Choroid plexus epithelial cell (primary cell): ENCODE measurements at regions not wholly inside any gene's neighbourhood (a gene's known extent, or its start where the extent isn't known, plus 50 kb on each side); places are given as distances from the start of the nearest gene placed in this dataset.

ENCODE experiments used
- DNase-seq: peaks from one replicate; pipeline ENCODE4 v3.0.0-alpha.2; 2010; ENCODE audit warnings: low read depth
- H3K4me3 ChIP-seq: 2 replicates; pipeline ENCODE4 v1.5.1; 2011; ENCODE audit warnings: low read depth, mild to moderate bottlenecking, control low read depth, low read length, moderate library complexity
- TF ChIP-seq, protein P1 (sequence below): conservative IDR thresholded peaks from 2 replicates; pipeline ENCODE4 v1.5.1; 2011; ENCODE audit warnings: low read depth, mild to moderate bottlenecking, control low read depth, inconsistent platforms, low read length, moderate library complexity

DNA sequence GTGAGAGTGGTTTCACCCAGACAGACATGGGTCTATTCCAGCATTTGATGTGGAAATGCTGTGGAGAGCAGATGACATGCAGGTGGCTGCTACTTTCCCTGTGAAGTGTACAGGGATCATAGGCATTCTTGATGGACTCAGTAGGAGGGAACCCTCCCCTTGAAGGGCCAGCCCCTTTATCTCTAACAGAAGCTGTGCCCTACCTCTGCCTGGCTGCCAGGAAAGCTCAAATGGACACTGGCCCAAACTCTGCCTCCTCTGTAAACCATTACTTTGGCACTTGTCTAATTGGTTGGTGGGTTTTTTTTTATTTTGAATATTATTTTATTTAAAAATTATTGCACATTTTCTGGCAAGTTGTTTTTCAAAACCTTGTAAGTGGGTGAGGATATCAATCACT lies 106.7 kb upstream of the GGTLC1 start:
- no peak overlapping the region for H3K4me3 ChIP-seq
- DNase-seq, result no peak
- TF ChIP-seq, protein P1, sequence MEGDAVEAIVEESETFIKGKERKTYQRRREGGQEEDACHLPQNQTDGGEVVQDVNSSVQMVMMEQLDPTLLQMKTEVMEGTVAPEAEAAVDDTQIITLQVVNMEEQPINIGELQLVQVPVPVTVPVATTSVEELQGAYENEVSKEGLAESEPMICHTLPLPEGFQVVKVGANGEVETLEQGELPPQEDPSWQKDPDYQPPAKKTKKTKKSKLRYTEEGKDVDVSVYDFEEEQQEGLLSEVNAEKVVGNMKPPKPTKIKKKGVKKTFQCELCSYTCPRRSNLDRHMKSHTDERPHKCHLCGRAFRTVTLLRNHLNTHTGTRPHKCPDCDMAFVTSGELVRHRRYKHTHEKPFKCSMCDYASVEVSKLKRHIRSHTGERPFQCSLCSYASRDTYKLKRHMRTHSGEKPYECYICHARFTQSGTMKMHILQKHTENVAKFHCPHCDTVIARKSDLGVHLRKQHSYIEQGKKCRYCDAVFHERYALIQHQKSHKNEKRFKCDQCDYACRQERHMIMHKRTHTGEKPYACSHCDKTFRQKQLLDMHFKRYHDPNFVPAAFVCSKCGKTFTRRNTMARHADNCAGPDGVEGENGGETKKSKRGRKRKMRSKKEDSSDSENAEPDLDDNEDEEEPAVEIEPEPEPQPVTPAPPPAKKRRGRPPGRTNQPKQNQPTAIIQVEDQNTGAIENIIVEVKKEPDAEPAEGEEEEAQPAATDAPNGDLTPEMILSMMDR, result no peak

DNA sequence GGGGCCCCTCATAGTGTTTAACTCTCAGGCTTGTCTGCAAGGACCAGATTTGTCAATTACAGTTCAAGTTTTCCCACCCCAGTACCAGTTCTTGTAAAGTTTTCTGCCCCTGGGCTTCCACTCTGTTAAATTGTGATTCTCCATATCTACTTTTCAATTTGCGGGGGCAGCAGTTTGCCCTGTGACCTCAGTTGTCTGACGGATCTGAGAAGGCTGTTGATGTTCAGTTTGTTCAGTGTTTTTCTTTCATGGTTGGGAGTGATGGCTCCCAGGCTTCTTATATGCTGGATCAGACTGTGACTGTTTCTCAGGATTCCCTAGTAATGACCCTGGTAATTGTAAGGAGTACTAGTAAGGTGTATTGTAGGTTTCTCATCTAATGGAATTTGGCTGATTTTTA lies 101.0 kb upstream of the GGTLC1 start:
- H3K4me3 ChIP-seq, result no peak overlapping the region
- DNase-seq, result no peak

DNA sequence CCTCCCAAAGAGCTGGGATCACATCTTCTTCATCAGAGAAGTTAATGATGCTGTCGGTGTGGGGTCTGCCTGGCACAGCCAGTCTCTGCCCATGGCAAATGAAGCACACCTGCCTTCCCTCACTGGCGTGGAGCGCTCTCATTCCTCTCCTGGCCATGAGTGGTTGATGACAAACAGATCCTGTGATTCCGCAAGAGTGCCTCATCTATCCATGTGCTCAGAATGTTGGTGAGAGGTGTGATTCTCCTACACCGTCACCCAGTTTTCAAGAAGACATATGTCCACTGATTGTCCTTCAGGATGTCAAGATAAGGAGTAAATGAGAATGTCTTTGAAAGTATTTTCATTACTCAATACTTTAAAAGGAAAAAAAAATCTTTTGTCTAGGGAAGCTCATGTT lies 97.5 kb upstream of the GGTLC1 start:
- TF ChIP-seq, protein P1, result no peak
- no peak for DNase-seq
- H3K4me3 ChIP-seq, result no peak overlapping the region

More for the DNA sequence above, 101.0 kb upstream of the GGTLC1 start:
- TF ChIP-seq, protein P1, result no peak

DNA sequence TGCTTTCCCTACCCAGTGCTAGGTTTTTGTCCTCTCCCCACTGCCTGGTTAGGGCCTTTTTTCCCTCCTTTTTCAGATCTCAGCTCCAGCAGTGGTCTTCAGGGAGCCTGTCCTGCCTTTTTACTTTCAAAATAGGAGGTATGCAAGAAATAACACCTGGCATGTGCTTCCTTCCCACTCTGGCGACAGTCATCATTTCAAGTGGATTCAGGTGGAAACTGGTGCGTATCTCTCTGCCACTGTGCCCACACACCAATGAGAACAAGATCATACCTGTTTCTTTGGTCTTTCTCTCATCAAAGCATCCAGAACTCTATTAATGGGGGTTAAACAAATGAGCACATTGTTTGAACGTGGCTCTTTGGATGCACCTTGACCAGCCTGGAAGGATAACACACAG lies 95.7 kb upstream of the GGTLC1 start:
- H3K4me3 ChIP-seq, result no peak overlapping the region
- no peak for DNase-seq
- TF ChIP-seq, protein P1, result no peak

DNA sequence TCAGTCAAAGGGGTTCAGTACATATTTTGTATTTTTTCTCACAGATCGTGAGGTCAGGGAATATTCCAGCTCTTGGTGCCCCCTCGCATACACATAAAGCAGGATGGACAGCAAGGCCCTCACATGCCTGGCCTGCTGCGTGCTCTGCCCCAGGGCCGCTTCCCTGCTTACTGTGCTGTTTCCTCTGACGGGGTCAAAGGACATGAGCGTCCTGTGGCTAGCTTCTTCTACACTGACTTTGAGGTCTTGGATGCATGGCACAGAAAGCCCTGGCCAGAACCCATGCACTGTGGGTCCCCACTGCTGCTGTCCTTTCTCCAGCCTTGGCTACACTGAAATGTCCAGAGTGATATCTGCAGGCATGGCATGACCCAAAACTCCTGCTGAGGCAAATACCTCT lies 92.5 kb upstream of the GGTLC1 start:
- DNase-seq, result no peak
- no peak overlapping the region for H3K4me3 ChIP-seq

DNA sequence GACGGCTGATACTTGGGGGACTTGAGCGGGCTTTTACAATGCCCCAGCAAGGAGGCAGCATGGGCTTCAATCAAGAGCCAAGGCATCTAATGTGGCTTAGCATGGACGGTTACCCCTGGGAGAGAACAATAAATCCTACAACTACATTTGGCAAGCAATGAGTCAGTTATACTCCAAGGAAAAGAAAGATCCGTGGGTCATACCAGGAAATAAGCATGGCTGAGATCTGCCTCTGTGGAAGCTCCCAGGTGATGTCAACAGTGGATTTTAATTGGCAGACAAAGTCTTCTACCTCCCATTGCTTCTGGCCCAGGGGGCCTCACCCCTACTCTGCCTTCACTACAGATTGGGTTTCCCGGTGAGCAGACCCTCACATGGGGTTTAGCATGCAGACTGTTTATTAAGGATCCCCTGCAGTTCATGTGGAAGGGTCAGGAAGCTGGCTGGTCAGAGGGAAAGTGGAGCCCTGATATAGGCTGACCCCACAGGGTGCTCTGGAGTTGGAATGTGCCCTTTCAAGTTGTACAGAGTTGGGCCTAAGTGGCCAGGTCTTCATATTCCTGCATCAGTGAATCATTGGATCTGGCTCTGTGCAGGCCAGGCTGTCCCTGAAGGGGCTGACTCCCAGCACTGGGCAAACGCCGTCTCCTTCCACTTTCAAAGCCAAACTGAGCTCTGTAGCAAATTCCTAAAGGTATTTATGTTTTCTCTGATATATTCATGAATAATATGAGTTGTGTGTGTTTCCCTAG lies 91.3 kb upstream of the GGTLC1 start:
- no peak for DNase-seq
- TF ChIP-seq, protein P1, result no peak
- no peak overlapping the region for H3K4me3 ChIP-seq

More for the DNA sequence above, 92.5 kb upstream of the GGTLC1 start:
- TF ChIP-seq, protein P1, result no peak

DNA sequence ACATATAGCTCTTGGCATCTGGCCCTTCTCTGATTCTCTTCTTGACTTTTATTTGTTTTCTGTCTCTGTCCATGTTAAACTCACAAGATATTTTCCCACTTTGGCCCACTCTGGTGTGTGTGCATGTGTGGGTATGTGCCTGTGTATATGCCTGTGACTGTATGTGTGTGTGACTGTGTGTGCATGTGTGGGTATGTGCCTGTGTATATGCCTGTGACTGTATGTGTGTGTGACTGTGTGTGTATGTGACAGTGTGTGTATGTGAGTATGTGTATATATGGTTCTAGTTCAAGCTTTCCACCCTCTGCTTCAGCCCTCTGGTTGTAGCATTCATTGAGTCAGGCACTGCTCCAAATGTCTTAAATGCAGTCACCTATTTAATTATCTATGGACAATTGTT lies 88.6 kb upstream of the GGTLC1 start:
- TF ChIP-seq, protein P1, result no peak
- no peak overlapping the region for H3K4me3 ChIP-seq
- no peak for DNase-seq
